Upper lobe of left lung (tissue), 6 donors: ENCODE measurements at regions not wholly inside any gene's neighbourhood (a gene's known extent, or its start where the extent isn't known, plus 50 kb on each side); places are given as distances from the start of the nearest gene placed in this dataset.

Experiments used
- ATAC-seq, 2 donors: fragments of 200-7000 bp; cut with Tn5 transposase; one replicate each; pipeline ENCODE4 v1.9.1; 2022; ENCODE audit warnings: mild to moderate bottlenecking in 2 of 2, moderate library complexity in 2 of 2; ENCODE audit not compliant: low FRiP score in 2 of 2
- DNase-seq, 2 donors: peaks; one replicate each; pipeline ENCODE4 v3.0.0-alpha.2; 2019 to 2020
- H3K27ac ChIP-seq, 4 donors: fragments of 200-600 bp; sonication (generic); one replicate each; pipeline ENCODE4 v1.5.1; 2016 to 2019
- H3K27me3 ChIP-seq, 4 donors: fragments of 200-600 bp; sonication (generic); one replicate each; pipeline ENCODE4 v1.5.1; 2017 to 2019
- H3K36me3 ChIP-seq, 4 donors: fragments of 200-600 bp; sonication (generic); one replicate each; pipeline ENCODE4 v1.5.1; 2016 to 2019
- H3K4me1 ChIP-seq, 4 donors: fragments of 200-600 bp; sonication (generic); one replicate each; pipeline ENCODE4 v1.5.1; 2018 to 2019
- H3K4me3 ChIP-seq, 4 donors: fragments of 200-600 bp; sonication (generic); one replicate each; pipeline ENCODE4 v1.5.1; 2017 to 2019; ENCODE audit warnings: mild to moderate bottlenecking in 2 of 4, moderate library complexity in 1 of 4
- H3K9me3 ChIP-seq, 4 donors: fragments of 200-600 bp; sonication (generic); one replicate each; pipeline ENCODE4 v1.5.1; 2018 to 2019
- EP300 ChIP-seq, 4 donors: sonication (generic); formaldehyde crosslinking; IDR thresholded peaks; one replicate each; pipeline ENCODE4 v1.5.1; 2017; ENCODE audit warnings: antibody characterized with exemption in 4 of 4, control low read depth in 2 of 4
- POLR2A ChIP-seq, 4 donors: fragments of 450-650 bp; IDR thresholded peaks; one replicate each; pipeline ENCODE4 v1.5.1; 2016 to 2017; ENCODE audit warnings: antibody characterized with exemption in 4 of 4, mild to moderate bottlenecking in 2 of 4
- POLR2AphosphoS5 ChIP-seq, 2 donors: sonication (generic); formaldehyde crosslinking; IDR thresholded peaks; one replicate each; pipeline ENCODE4 v1.5.1; 2017; ENCODE audit warnings: antibody characterized with exemption in 2 of 2
- WGBS, 2 donors: methylation state at CpG; one replicate each; pipeline ENCODE4 v1.1.5; 2017 to 2018; 5-methylcytosine and 5-hydroxymethylcytosine counted together
- TF ChIP-seq, protein P1 (sequence below), 6 experiments: fragments of 450-650 bp in 4 of 6; fragments of 200-600 bp in 2 of 6; sonication (generic) in 2 of 6; IDR thresholded peaks; one replicate each; pipeline ENCODE4 v1.5.1; 2016 to 2019; ENCODE audit warnings: antibody characterized with exemption in 6 of 6
- donor health status: DM: no; HTN: no; CAD: no; lungs with moderate emphysema.
- donor health status: DM: no; HTN: yes; CAD: no; lungs with severe emphysema.

DNA sequence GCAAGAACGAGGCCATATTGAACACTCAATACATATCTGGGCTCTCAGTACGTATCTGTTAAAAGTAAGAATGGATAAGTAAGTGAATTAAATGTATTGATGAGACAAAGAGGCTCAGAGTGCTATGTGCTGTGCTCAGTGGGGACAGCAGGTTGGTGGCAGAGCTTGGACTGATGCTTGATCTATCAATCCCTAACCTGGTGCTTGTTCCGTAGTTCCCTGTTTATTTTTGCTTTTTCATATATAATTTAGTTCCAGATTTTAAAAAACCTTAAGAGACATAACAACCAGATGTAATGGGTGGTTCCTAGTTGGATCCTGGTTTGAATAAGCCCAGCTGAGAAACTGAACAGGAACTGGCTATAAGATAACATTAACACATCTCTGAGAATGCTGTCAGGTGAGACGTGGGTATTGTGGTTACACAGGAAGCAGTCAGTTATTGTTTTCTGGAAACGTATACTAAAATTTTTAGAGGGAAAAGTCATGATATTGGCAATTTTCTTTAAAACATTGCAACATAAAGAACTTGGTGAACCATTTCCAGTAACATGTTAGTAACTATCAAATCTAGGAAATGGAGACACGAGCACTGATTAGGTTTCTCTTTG is 120.5 kb downstream of the FOXB1 start:
- peaks cover 0 to 9% (median 0%) of the 10 kb centered on the region in 4 donors for H3K4me1 ChIP-seq
- no peak for ATAC-seq
- no peaks in the 10 kb centered on the region for H3K36me3 ChIP-seq
- TF ChIP-seq POLR2A (IDR thresholded peaks at IDR 0.05), result no peak
- TF ChIP-seq, protein P1, sequence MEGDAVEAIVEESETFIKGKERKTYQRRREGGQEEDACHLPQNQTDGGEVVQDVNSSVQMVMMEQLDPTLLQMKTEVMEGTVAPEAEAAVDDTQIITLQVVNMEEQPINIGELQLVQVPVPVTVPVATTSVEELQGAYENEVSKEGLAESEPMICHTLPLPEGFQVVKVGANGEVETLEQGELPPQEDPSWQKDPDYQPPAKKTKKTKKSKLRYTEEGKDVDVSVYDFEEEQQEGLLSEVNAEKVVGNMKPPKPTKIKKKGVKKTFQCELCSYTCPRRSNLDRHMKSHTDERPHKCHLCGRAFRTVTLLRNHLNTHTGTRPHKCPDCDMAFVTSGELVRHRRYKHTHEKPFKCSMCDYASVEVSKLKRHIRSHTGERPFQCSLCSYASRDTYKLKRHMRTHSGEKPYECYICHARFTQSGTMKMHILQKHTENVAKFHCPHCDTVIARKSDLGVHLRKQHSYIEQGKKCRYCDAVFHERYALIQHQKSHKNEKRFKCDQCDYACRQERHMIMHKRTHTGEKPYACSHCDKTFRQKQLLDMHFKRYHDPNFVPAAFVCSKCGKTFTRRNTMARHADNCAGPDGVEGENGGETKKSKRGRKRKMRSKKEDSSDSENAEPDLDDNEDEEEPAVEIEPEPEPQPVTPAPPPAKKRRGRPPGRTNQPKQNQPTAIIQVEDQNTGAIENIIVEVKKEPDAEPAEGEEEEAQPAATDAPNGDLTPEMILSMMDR (IDR thresholded peaks at IDR 0.05), result no peak
- TF ChIP-seq EP300 (IDR thresholded peaks at IDR 0.05), result no peak
- TF ChIP-seq POLR2AphosphoS5 (IDR thresholded peaks at IDR 0.05), result no peak
- no peaks in the 10 kb centered on the region for H3K9me3 ChIP-seq
- H3K27me3 ChIP-seq, result no peaks in the 10 kb centered on the region
- H3K27ac ChIP-seq, result no peak overlapping the region
- 69 to 76% methylated on average over 6 of the region's 6 CpGs for WGBS, 2 donors
- DNase-seq, result no peak
- H3K4me3 ChIP-seq, result no peak overlapping the region

GRCh38 chr15:60125334-60125733 is 121.2 kb downstream of the FOXB1 start:
- no peaks in the 10 kb centered on the region for H3K9me3 ChIP-seq
- DNase-seq (no peak), ATAC-seq (no peak)
- no peak overlapping the region for H3K4me3 ChIP-seq
- no peak for TF ChIP-seq EP300 (IDR thresholded peaks at IDR 0.05)
- peaks cover 0 to 9% (median 0%) of the 10 kb centered on the region in 4 donors for H3K4me1 ChIP-seq
- no peaks in the 10 kb centered on the region for H3K27me3 ChIP-seq
- no peaks in the 10 kb centered on the region for H3K36me3 ChIP-seq
- no peak overlapping the region for H3K27ac ChIP-seq
- 66 to 75% methylated on average over 7 of the region's 7 CpGs for WGBS, 2 donors

GRCh38 chr15:60126200-60126599 is 122.1 kb downstream of the FOXB1 start:
- DNase-seq (no peak), ATAC-seq (no peak)
- Histone ChIP-seq H3K4me1 (peaks cover 0 to 9% (median 0%) of the 10 kb centered on the region in 4 donors), H3K27ac (no peak overlapping the region), H3K9me3 (no peaks in the 10 kb centered on the region), H3K36me3 (no peaks in the 10 kb centered on the region), H3K4me3 (no peak overlapping the region), H3K27me3 (no peaks in the 10 kb centered on the region)
- TF ChIP-seq POLR2AphosphoS5 (IDR thresholded peaks at IDR 0.05), result no peak
- TF ChIP-seq, protein P1 (IDR thresholded peaks at IDR 0.05), result no peak
- no peak for TF ChIP-seq POLR2A (IDR thresholded peaks at IDR 0.05)
- TF ChIP-seq EP300 (IDR thresholded peaks at IDR 0.05), result no peak
- WGBS, 2 donors, result 87 to 93% methylated on average over 4 of the region's 4 CpGs

- WGBS, 2 donors, result 92 to 96% methylated on average over 5 of the region's 5 CpGs
- H3K9me3 ChIP-seq, result no peaks in the 10 kb centered on the region
- H3K4me3 ChIP-seq, result no peak overlapping the region
- no peaks in the 10 kb centered on the region for H3K27me3 ChIP-seq
- H3K27ac ChIP-seq, result no peak overlapping the region
- H3K4me1 ChIP-seq, result peaks cover 0 to 9% (median 0%) of the 10 kb centered on the region in 4 donors
- TF ChIP-seq, protein P1 (IDR thresholded peaks at IDR 0.05), result no peak
- TF ChIP-seq EP300 (IDR thresholded peaks at IDR 0.05), result no peak
- no peak for TF ChIP-seq POLR2A (IDR thresholded peaks at IDR 0.05)
- TF ChIP-seq POLR2AphosphoS5 (IDR thresholded peaks at IDR 0.05), result no peak
- ATAC-seq, result no peak
- H3K36me3 ChIP-seq, result no peaks in the 10 kb centered on the region
- no peak for DNase-seq
These were observed 122.5 kb downstream of the FOXB1 start for GRCh38 chr15:60126661-60127060.

DNA sequence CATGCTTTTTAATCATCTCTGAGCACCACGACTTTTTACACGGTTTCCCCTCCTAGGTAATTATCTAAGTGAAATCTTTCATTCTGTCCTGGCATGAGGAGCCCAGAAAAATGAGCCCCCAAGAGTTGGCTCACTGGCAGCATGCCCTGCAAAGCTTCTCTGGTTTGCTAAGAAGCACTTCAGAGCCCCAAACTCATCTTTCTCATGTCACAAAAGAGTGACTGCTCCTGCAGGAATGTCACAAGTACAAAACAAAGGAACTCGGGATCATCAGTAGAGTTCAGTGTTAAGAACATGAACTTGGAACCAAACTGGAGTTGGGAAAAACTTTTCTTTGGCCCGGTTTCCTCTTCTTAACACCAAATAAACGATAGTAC is 123.9 kb downstream of the FOXB1 start:
- H3K4me1 ChIP-seq, result peaks cover 0 to 9% (median 0%) of the 10 kb centered on the region in 4 donors
- no peaks in the 10 kb centered on the region for H3K27me3 ChIP-seq
- ATAC-seq, result peak in 1 of 2 donors; percentile 24
- peak overlapping the region; percentile 26 to 58 (median 48) for H3K4me3 ChIP-seq
- peak overlapping the region; percentile 68 to 79 (median 74) for H3K27ac ChIP-seq
- H3K36me3 ChIP-seq, result no peaks in the 10 kb centered on the region
- no peak for DNase-seq
- 7 to 13% methylated on average over 5 of the region's 5 CpGs for WGBS, 2 donors
- no peaks in the 10 kb centered on the region for H3K9me3 ChIP-seq
- TF ChIP-seq, protein P1 (IDR thresholded peaks at IDR 0.05), result no peak
- no peak for TF ChIP-seq POLR2A (IDR thresholded peaks at IDR 0.05)
- TF ChIP-seq EP300 (IDR thresholded peaks at IDR 0.05), result no peak
- no peak for TF ChIP-seq POLR2AphosphoS5 (IDR thresholded peaks at IDR 0.05)
